ENCODE measurements at regions not wholly inside any gene's neighbourhood (a gene's known extent, or its start where the extent isn't known, plus 50 kb on each side); places are given as distances from the start of the nearest gene placed in this dataset.

DNA sequence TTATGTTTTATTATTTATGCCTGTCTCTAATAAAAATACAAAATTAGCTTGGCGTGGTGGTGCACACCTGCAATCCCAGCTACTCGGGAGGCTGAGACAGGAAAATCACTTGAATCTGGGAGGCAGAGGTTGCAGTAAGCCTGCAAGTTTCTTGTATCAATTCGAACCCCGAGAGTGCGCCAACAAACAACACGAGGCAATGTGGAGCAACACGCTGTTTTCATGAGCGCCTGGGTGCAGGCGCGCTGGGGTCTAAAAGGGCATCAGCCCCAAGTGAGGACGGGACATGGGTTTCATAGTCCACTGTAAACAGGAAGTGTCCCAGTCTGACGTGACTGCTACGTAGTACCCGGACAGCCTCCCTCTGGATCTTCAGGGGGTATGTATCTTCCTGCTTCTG lies 1634.6 kb upstream of the AGA start:
- Histone ChIP-seq H3K9me3 (ENCODE audit: low read depth, low read length) (no peaks in the 10 kb centered on the region), H3K9ac (ENCODE audit: insufficient read length) (no peak overlapping the region), H3K4me3 (no peak overlapping the region), H3K36me3 (ENCODE audit: insufficient read depth, low read length) (no peaks in the 10 kb centered on the region), H3K27ac (no peak overlapping the region)
- DNase-seq (ENCODE audit: low read depth, low spot score), result no peak
- TF ChIP-seq POLR2AphosphoS5 (IDR thresholded peaks at IDR 0.05; ENCODE audit: borderline replicate concordance, low read depth, low read length) (no peak), EZH2 (IDR thresholded peaks at IDR 0.05) (no peak), FOXP2 (optimal IDR thresholded peaks at IDR 0.05; ENCODE audit: control extremely low read depth, extremely low read length, insufficient read depth) (no peak)

GRCh38 chr4:179095585-179096221 lies 1653.5 kb upstream of the AGA start:
- Histone ChIP-seq H3K4me3 (no peak overlapping the region), H3K9me3 (ENCODE audit: low read depth, low read length) (no peaks in the 10 kb centered on the region), H3K36me3 (ENCODE audit: insufficient read depth, low read length) (no peaks in the 10 kb centered on the region), H3K9ac (ENCODE audit: insufficient read length) (no peak overlapping the region), H3K27ac (no peak overlapping the region)
- DNase-seq (ENCODE audit: low read depth, low spot score), result peak; percentile 22
- TF ChIP-seq POLR2AphosphoS5 (IDR thresholded peaks at IDR 0.05; ENCODE audit: borderline replicate concordance, low read depth, low read length) (no peak), EZH2 (IDR thresholded peaks at IDR 0.05) (no peak), FOXP2 (optimal IDR thresholded peaks at IDR 0.05; ENCODE audit: control extremely low read depth, extremely low read length, insufficient read depth) (no peak)

- no peak overlapping the region for H3K27ac ChIP-seq
- DNase-seq (ENCODE audit: low read depth, low spot score), result peak; percentile 22
- TF ChIP-seq POLR2AphosphoS5 (IDR thresholded peaks at IDR 0.05; ENCODE audit: borderline replicate concordance, low read depth, low read length), result no peak
- no peak for TF ChIP-seq EZH2 (IDR thresholded peaks at IDR 0.05)
- no peak for TF ChIP-seq FOXP2 (optimal IDR thresholded peaks at IDR 0.05; ENCODE audit: control extremely low read depth, extremely low read length, insufficient read depth)
- H3K9ac ChIP-seq (ENCODE audit: insufficient read length), result no peak overlapping the region
- no peak overlapping the region for H3K4me3 ChIP-seq
- H3K36me3 ChIP-seq (ENCODE audit: insufficient read depth, low read length), result no peaks in the 10 kb centered on the region
- H3K9me3 ChIP-seq (ENCODE audit: low read depth, low read length), result no peaks in the 10 kb centered on the region
Measured at GRCh38 chr4:179097741-179098140, 1655.5 kb upstream of the AGA start.

GRCh38 chr4:179110356-179110755 lies 1668.1 kb upstream of the AGA start:
- Histone ChIP-seq H3K4me3 (no peak overlapping the region), H3K36me3 (ENCODE audit: insufficient read depth, low read length) (no peaks in the 10 kb centered on the region), H3K27ac (no peak overlapping the region), H3K9ac (ENCODE audit: insufficient read length) (no peak overlapping the region), H3K9me3 (ENCODE audit: low read depth, low read length) (no peaks in the 10 kb centered on the region)
- TF ChIP-seq POLR2AphosphoS5 (IDR thresholded peaks at IDR 0.05; ENCODE audit: borderline replicate concordance, low read depth, low read length), result no peak
- no peak for TF ChIP-seq EZH2 (IDR thresholded peaks at IDR 0.05)
- no peak for TF ChIP-seq FOXP2 (optimal IDR thresholded peaks at IDR 0.05; ENCODE audit: control extremely low read depth, extremely low read length, insufficient read depth)
- DNase-seq (ENCODE audit: low read depth, low spot score), result no peak

GRCh38 chr4:179110816-179111215 lies 1668.6 kb upstream of the AGA start:
- TF ChIP-seq EZH2 (IDR thresholded peaks at IDR 0.05), result no peak
- no peak for TF ChIP-seq POLR2AphosphoS5 (IDR thresholded peaks at IDR 0.05; ENCODE audit: borderline replicate concordance, low read depth, low read length)
- TF ChIP-seq FOXP2 (optimal IDR thresholded peaks at IDR 0.05; ENCODE audit: control extremely low read depth, extremely low read length, insufficient read depth), result no peak
- Histone ChIP-seq H3K36me3 (ENCODE audit: insufficient read depth, low read length) (no peaks in the 10 kb centered on the region), H3K9me3 (ENCODE audit: low read depth, low read length) (no peaks in the 10 kb centered on the region), H3K4me3 (no peak overlapping the region), H3K27ac (no peak overlapping the region), H3K9ac (ENCODE audit: insufficient read length) (no peak overlapping the region)
- no peak for DNase-seq (ENCODE audit: low read depth, low spot score)

- H3K36me3 ChIP-seq (ENCODE audit: insufficient read depth, low read length), result no peaks in the 10 kb centered on the region
- no peak overlapping the region for H3K9ac ChIP-seq (ENCODE audit: insufficient read length)
- H3K4me3 ChIP-seq, result no peak overlapping the region
- TF ChIP-seq EZH2 (IDR thresholded peaks at IDR 0.05) (no peak), FOXP2 (optimal IDR thresholded peaks at IDR 0.05; ENCODE audit: control extremely low read depth, extremely low read length, insufficient read depth) (no peak), POLR2AphosphoS5 (IDR thresholded peaks at IDR 0.05; ENCODE audit: borderline replicate concordance, low read depth, low read length) (no peak)
- DNase-seq (ENCODE audit: low read depth, low spot score), result no peak
- H3K9me3 ChIP-seq (ENCODE audit: low read depth, low read length), result no peaks in the 10 kb centered on the region
- no peak overlapping the region for H3K27ac ChIP-seq
Measured at GRCh38 chr4:179112441-179113170, 1670.4 kb upstream of the AGA start.

- no peaks in the 10 kb centered on the region for H3K9me3 ChIP-seq (ENCODE audit: low read depth, low read length)
- DNase-seq (ENCODE audit: low read depth, low spot score), result no peak
- no peak overlapping the region for H3K9ac ChIP-seq (ENCODE audit: insufficient read length)
- no peak overlapping the region for H3K4me3 ChIP-seq
- H3K36me3 ChIP-seq (ENCODE audit: insufficient read depth, low read length), result no peaks in the 10 kb centered on the region
- TF ChIP-seq EZH2 (IDR thresholded peaks at IDR 0.05) (no peak), FOXP2 (optimal IDR thresholded peaks at IDR 0.05; ENCODE audit: control extremely low read depth, extremely low read length, insufficient read depth) (no peak), POLR2AphosphoS5 (IDR thresholded peaks at IDR 0.05; ENCODE audit: borderline replicate concordance, low read depth, low read length) (no peak)
- H3K27ac ChIP-seq, result no peak overlapping the region
Measured at GRCh38 chr4:179114615-179115014, 1672.4 kb upstream of the AGA start.

GRCh38 chr4:179116011-179116410 lies 1673.8 kb upstream of the AGA start:
- Histone ChIP-seq H3K9me3 (ENCODE audit: low read depth, low read length) (no peaks in the 10 kb centered on the region), H3K9ac (ENCODE audit: insufficient read length) (no peak overlapping the region), H3K27ac (no peak overlapping the region), H3K4me3 (no peak overlapping the region), H3K36me3 (ENCODE audit: insufficient read depth, low read length) (no peaks in the 10 kb centered on the region)
- TF ChIP-seq FOXP2 (optimal IDR thresholded peaks at IDR 0.05; ENCODE audit: control extremely low read depth, extremely low read length, insufficient read depth), result no peak
- TF ChIP-seq POLR2AphosphoS5 (IDR thresholded peaks at IDR 0.05; ENCODE audit: borderline replicate concordance, low read depth, low read length), result no peak
- no peak for TF ChIP-seq EZH2 (IDR thresholded peaks at IDR 0.05)
- no peak for DNase-seq (ENCODE audit: low read depth, low spot score)
